HG03575 (cell line): ENCODE measurements at regions not wholly inside any gene's neighbourhood (a gene's known extent, or its start where the extent isn't known, plus 50 kb on each side); places are given as distances from the start of the nearest gene placed in this dataset.
"Not testable (repeated sequence)": the region's sequence is repeated elsewhere in the genome, so short reads cannot be mapped to it uniquely, and the experiment has no call there.

ENCODE experiments used
- ATAC-seq: cut with Tn5 transposase; IDR thresholded peaks from one replicate; pipeline ENCODE4 v1.9.1; 2021; ENCODE audit not compliant: unreplicated experiment, insufficient number of reproducible peaks, low FRiP score; ENCODE audit errors: extremely low read depth

DNA sequence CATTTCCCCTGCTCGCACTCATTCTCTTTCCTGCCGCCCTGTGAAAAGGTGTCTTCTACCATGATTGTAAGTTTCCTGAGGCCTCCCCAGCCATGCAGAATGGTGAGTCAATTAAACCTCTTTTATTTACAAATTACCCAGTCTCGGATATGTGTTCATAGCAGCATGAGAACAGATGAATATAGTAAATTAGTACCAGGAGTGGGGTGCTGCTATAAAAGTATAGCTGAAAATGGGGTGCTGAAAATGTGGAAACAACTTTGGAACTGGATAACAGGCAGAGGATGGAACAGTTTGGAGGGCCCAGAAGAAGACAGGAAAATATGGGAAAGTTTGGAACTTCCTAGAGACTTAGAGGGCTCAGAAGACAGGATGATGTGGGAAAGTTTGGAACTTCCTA is 204.2 kb downstream of the CPEB2 start:
- not testable (repeated sequence) for ATAC-seq

DNA sequence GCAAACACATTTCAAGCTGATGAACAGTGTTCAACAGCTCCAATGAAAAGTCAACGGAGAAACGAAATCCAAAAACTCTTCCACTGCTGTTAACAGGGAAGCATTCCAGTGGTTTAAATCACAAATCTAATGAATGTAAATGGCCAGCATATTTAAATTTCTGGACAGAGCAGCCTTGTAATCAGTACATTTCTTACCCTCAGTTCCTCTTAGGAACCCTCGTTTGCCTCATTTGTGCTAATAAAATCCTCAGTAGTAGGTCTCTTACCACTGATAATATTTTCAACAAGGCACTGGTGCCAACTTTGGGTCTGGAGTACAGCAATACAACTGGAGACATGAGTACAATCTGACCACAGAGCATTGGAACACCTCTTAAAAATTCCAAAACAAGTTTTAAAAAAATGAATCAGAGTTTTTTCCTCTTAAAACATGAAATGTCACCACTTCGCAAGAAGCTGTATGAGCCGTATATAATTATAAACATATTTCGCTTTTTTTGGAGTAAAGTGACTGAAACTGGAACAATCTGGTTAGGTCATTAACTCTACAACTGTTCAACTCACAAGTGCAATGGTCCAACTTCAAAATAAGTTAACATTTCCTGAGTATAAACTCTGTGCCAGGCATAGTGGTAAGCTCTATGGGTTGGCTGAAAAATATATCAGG is 211.2 kb downstream of the CPEB2 start:
- ATAC-seq: no peak

DNA sequence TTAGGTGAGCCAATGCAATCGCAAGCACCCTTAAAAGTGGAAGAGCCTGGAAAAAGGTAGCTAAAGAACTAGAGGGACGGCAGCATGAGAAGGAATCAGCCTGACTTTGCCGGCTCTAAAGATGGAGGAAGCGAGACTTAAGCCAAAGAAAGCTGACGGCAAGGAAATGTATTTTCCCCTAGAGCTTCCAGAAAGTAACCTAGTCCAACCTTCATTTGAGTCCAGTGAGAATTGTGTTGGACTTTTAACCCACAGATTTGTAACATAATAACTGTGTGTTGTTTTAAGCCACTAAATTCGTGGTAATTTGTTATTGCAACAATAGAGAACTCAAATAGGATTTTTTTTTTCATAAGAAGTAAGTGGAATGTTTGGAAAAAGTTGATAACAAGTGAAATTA is 212.7 kb upstream of the C1QTNF7 start:
- ATAC-seq: no peak

DNA sequence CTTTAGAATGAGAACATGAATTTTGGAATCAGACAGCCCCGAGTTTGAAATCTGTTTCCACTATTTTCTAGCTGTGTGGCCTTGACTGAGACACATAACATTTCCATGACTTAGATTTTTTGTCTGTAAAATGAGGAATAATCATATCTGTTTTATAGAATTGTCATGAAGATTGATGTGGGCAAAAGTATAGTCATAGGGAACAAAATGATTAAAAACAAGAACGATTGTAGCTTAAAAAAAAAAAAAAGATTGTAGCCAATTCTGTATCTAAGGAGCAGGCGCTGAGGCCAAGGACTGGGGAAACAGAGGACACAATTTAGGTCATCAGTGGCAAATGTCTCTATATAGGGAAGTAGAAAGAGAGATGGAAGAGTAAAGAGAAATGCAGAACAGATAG is 201.6 kb upstream of the C1QTNF7 start:
- no peak for ATAC-seq

DNA sequence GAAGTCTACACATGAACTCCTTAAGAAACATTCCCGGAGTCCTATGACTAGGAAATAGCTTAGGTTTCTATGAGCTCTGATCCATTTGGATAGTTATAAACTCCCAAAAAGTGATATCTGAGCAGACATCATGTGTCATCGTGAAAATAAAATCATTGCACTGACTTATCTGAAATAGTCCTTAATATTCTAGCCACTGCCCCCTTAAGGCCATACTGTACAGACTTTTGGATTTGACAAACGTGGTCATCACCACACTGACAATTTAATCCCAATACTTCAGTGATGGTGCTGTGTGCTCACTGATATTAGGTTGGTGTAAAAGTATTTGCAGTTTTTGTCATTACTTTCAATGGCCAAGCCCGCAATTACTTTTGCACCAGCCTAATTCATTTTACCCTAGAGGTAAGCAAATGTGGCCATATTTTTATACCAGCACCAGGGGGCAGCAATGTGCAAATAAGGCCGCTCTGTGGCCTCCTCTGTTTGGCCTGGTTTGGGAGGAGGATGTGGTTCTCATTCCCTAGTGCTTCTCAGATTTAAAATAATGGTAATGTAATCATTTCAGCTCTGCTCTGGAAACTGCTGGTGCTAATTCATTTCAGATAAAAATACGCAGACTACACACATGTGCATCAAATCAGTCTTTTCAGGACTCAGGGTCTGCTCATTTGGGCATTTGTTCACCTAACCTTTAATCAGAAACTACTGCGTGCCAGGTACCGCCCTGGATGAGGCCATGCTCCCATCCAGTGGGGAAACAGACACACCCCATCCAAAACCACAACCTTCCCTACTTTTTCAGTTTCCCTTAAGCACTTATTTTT is 196.4 kb upstream of the C1QTNF7 start:
- no peak for ATAC-seq

DNA sequence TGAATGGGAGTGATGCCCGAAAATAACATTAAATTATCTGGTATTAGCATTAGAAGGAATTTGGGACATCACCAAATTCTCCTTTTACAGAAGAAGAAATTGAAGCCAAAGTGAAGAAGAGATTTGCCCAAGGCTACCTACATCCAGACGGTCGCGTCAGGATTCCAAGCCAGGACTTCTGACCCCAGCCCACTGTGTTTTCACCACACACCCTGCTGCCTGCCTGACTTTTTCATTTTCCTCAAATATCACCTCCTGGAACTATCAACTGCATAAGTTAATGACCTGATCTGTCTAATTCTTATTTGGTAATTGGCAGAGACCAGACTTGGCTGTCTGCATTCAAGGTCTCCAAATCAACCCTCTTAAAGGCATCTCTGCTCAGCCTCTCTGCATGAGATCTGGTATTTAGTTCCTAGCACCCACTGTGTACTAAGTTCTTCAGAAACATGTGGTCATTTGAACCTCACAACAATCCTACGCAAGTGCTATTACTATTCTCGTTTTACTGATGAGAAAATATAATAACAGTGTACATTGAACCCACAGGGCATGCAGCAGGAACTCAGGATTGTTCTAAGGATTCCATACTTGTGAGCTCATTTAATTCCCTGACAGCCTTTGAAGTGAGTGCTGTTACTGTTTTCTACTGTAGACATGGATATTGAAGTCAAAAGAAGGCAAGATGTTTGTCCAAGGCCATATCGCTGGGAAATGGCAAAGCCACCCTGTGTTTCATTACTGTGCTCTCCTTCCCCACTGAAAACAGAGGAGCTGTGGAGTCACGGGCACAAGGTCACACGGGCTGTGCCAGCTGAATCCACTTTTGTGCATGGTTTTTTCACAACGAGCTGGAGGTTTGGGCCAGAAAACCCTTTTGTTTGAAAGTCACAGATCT is 195.2 kb upstream of the C1QTNF7 start:
- no peak for ATAC-seq

DNA sequence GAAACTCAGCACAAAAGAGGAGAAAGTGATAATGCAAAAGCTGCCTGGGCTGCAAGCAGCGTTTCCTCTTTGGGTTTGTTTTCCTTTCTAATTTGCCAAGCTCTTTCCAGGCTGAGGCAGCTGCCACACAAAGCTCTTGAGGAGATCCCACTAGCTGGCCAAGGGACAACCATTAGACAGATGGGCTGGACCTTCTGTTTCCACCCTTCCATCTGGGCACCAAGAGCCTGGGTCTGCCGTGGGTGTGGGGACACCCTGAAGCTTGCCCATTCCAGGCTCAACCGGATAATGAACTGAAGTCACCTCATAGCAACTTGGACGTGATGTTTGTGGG is 194.6 kb upstream of the C1QTNF7 start:
- ATAC-seq: no peak

DNA sequence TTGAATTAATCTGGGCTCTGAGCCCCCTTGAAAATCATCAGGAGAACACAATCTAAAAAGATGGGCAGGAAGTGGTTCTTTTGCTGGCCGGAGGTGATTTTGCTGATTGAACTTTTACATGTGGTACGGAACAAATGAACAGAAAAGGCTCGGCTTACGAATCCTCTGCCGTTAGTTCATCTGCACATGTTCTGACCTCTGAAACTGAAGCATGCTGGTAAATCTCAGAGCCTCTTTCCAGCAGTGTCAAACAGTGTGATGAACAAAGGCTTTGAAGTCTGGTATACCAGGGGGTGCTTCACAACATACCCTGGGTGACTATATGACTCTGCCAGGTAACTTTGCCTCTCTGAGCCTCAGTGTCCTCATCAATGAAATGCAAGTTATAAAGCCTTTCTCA is 194.2 kb upstream of the C1QTNF7 start:
- ATAC-seq: no peak

DNA sequence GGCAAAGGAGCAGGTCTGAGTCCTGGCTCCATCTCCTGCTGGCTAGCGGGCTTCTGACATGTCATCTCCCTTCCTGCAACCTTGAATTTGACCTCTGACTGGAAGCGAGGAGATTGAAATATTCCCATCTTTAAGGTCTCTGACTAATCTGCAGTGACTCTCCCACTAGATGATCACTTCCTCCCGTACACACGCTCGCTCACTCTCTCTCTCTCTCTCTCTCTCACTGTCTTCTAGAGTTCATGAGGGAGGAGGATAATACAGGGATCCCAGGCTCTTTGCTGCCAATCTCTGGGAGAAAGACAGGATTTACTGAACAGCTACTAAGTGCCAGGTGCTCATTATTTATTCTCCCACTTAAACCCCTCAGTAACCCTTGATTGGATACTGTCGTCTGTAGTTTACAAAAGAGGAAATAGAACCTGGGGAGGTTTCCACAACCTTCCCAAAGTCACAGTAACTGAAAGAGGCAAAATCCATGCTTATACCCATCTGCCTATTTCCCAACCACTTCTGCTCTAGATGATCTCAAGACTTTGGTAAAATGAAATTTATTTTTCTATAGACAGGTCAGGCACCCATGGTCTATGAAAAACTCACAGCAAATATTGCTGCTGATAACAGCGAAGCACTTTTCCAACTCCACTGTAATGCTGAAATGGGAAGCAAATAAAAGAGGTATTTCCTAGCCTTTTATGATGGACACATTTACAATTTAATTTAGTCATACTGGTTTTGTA is 193.5 kb upstream of the C1QTNF7 start:
- no peak for ATAC-seq

DNA sequence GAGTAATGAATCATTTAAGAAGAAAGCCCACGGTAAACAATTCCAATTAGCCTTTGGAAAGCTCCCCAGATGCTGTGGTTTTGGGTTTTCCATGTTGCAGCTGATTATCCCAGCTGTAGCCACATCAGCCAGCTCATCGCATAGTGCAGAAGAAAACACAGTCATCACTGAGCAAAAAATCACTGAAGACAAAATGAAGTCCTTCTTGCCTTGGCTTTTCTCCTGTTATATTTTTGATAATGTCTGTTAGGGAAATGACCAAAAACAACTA is 193.0 kb upstream of the C1QTNF7 start:
- ATAC-seq: no peak

DNA sequence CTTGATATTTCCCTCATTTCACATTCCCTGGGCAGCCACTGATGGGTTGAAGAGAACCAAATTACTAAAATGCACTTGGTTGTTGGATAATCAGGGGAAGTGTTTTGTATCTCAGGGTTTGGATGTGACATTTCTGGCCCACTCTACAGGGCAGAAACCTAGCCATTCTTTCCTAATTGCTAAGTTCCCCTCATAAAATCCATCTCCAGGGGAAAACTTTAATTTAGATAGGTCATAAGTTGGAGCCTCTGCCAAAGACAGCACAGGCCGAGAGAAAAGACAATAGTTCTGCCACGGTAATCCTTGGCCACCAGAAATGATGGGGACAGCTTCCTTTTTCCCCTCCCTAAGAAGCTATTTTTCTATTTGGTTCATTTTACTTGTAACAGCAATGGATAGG is 192.7 kb upstream of the C1QTNF7 start:
- no peak for ATAC-seq

DNA sequence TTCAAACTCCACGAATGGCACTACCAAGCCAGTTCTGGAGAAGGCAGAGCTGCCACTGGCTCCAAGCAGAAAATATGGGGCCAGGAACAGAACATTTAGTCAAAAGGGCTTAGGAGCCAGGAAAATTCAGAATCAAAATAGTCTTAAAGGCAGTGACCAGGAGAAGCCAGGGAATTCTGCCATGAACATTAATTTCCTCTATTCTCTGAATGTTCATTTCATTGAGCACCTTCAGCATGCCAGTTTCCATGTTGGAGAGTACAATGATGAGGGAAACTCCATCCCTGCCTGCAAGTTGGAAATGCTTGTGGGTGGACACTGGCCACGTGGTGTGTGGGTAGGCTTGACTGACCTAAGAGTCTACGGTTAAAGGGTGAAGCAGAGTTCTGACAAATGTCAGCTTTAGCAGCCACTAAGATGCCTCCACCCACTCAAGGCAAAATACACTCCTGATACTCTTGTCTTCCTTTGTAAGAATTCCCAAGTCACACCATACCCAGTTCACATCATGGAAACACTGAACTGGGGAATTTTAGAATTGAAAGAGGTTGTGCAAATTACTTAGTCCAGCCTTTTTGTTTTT is 190.1 kb upstream of the C1QTNF7 start:
- no peak for ATAC-seq

DNA sequence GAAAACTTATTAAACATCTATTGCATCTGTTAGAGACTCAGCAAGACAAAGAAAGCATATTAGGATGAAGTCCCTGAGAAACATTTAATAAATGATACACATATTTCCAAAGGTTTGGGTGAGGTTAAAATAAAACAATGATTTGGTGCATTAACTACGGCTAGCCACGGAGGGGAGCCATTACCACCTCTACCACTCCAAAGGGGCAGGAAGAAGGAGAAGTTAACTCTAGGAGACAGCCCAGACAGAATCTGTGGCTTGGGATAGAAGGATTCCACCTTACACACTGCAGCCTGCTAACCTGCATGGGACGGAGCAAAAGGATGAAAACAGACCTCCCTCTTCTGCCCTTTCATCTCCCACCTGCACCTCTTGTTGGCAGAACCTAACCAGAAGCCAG is 189.1 kb upstream of the C1QTNF7 start:
- no peak for ATAC-seq

DNA sequence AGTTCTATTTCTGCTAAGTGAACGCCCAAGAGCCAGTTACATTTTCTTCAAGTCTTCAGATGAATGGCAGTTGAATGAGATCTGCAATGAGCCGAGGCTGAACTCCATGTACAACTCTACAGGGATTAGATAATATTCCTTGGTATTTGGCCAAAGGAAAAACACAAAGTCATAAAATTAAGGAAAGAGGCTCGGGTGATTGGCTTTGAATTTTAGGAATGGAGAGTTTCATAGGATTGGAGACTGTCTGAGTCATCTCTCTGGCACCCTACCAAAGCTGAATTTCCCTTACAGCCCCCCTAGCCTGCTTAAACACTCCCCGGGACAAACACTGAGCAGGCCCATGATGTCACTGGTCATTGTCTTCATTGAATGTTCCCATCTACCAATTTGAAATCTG is 188.0 kb upstream of the C1QTNF7 start:
- ATAC-seq: no peak

DNA sequence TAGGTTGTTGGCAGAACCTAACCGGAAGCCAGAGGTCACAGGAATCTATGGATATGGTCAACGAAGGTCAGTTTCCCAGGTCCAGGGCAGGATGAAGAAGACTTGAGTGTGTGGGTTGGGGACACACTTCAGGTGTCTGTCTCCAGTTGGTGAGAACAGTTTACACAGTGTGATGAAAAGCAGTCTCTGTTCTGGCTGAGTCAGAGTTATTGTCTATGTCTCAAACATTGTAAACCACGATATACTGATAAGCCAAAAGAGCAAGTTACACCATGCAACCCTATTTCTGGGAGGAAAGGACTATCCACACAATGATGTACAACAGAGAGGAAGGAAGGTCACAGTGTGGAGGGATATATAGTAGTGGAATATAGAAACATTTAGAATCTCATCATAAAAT is 187.1 kb upstream of the C1QTNF7 start:
- no peak for ATAC-seq

DNA sequence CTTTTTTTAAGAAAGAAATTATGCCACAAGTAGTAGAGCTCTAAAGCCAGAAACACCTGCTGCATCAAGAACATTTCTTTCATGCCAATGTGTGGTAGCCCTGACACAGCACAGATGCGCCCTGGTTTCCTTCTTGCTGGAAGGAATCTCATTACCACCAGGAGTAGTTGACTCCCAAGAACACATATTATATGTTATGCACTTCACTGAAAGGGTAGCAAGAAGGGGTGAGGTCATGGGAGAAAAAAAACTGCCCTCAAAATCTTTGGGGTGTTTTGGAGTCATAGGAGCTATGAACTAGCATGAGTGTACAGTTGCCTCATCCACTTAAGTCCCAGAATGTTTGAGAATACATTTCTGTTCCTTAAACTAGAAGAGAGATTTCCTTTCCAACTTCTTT is 185.8 kb upstream of the C1QTNF7 start:
- no peak for ATAC-seq

DNA sequence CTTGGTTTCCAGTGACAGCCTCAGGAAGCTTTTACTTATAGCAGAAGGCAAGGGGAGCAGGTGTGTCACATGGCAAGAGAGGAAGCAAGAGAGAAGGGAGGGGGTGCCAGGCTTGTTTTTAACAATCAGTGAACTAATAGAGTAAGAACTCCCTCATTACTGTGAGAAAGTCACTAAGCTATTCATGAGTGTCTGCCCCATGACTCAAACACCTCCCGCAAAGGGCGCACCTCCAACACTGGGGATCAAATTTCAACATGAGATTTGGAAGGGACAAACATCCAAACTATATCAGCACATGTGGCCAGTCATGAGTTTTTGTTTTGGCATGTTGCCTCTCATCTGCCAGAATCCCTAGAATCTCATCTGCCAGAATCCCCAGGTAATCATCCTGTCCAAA is 183.5 kb upstream of the C1QTNF7 start:
- no peak for ATAC-seq

DNA sequence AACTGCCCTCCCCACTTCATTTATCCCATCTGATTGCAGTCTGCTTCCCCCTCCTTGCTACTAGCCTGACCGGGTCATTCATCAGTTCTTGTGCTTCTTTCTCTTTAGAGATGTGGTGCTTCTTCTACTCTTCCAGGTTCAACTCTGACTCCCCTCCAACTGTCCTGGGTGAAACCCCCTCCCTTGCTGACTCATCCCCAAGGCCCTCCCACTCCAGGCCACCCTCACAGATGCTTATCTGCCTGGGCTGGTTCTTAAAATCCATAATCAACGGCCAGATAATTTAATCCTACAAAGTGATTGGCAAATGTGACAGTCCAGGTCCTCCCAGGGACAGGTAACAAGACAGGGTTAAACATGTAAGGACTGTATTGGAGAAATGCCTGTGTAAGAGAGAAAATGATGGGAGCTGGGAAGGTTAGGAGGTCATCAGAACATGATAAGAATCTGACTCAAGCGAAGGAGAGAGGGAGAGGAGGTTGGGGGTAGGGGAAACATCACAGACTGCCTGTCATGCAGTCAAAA is 182.8 kb upstream of the C1QTNF7 start:
- ATAC-seq: no peak

DNA sequence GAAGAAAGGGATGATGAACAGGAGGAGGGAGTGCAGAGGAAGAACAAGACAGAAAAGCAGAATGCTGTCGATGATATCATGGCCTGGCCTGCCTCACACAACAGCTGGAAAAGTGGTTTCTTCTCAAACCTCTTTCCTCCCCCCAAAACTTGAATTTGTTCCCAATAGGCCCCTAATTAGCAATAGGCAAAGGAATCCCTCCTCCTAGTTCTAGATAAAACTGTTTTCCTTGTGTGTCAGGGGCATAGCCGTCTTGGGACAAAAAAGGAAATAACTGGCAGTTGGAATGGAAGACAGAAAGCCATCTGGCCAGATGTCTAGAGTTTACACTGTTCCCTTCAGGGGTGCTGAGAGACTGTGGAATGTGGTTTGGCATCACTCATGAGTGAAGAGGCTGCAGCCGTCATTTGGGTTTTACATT is 177.8 kb upstream of the C1QTNF7 start:
- ATAC-seq: no peak
